PC-3 (cell line): ENCODE measurements at regions not wholly inside any gene's neighbourhood (a gene's known extent, or its start where the extent isn't known, plus 50 kb on each side); places are given as distances from the start of the nearest gene placed in this dataset.

Experiments used
- ATAC-seq: fragments of 200-7000 bp; cut with Tn5 transposase; 2 replicates; pipeline ENCODE4 v1.9.1; 2020; ENCODE audit warnings: mild to moderate bottlenecking, moderate library complexity
- BruUV-seq: library from RNA; stranded (reverse); fragments of 400-500 nt; replicated peaks from 2 replicates; lab custom pipeline; 2021; lab: Mats Ljungman, UMichigan
- CTCF ChIA-PET: fragments of 300-600 bp; sonication (Branson Sonifier 250); formaldehyde crosslinking; loops from one replicate; lab custom pipeline; 2022; ENCODE audit warnings: antibody characterized with exemption; lab: Charles Lee
- POLR2A ChIA-PET: fragments of 300-600 bp; sonication (Branson Sonifier 250); formaldehyde crosslinking; loops from one replicate; lab custom pipeline; 2022; ENCODE audit warnings: antibody characterized with exemption; ENCODE audit not compliant: unreplicated experiment; lab: Charles Lee
- DNase-seq: peaks from one replicate; pipeline ENCODE4 v3.0.0-alpha.2; 2015
- H2AFZ ChIP-seq: fragments of 300-600 bp; sonication (generic); 2 replicates; pipeline ENCODE4 v1.6.0; 2016; ENCODE audit warnings: antibody characterized with exemption, low read length
- H3F3A ChIP-seq: fragments of 300-600 bp; sonication (generic); one replicate; pipeline ENCODE4 v1.6.0; 2017; ENCODE audit warnings: antibody characterized with exemption, low read length, control low read depth, mild to moderate bottlenecking; ENCODE audit not compliant: unreplicated experiment
- H3K27ac ChIP-seq: fragments of 300-600 bp; sonication (generic); 2 replicates; pipeline ENCODE4 v1.5.1; 2016; ENCODE audit warnings: mild to moderate bottlenecking, low read length
- H3K27me3 ChIP-seq: fragments of 300-600 bp; sonication (generic); 2 replicates; pipeline ENCODE4 v1.6.1; 2016; ENCODE audit warnings: low read length, mixed read lengths
- H3K36me3 ChIP-seq: fragments of 300-600 bp; sonication (generic); 2 replicates; pipeline ENCODE4 v1.6.1; 2016; ENCODE audit warnings: low read depth, mixed run types, low read length, mixed read lengths
- H3K4me1 ChIP-seq: fragments of 300-600 bp; sonication (generic); 2 replicates; pipeline ENCODE4 v1.5.1; 2016; ENCODE audit warnings: low read length; ENCODE audit not compliant: insufficient read depth
- H3K4me2 ChIP-seq: fragments of 300-600 bp; sonication (generic); 2 replicates; pipeline ENCODE4 v1.6.0; 2016; ENCODE audit warnings: low read length
- H3K4me3 ChIP-seq: fragments of 300-600 bp; sonication (generic); 2 replicates; pipeline ENCODE4 v1.5.1; 2016; ENCODE audit warnings: mild to moderate bottlenecking, low read length, mixed read lengths
- H3K79me2 ChIP-seq: fragments of 300-600 bp; sonication (generic); 2 replicates; pipeline ENCODE4 v1.6.1; 2017; ENCODE audit warnings: low read length, mixed read lengths
- H3K9ac ChIP-seq: fragments of 300-600 bp; sonication (generic); 2 replicates; pipeline ENCODE4 v1.6.0; 2016; ENCODE audit warnings: mild to moderate bottlenecking, low read length
- H3K9me2 ChIP-seq: fragments of 300-600 bp; sonication (generic); replicated peaks from 2 replicates; pipeline ENCODE4 v1.6.1; 2016; ENCODE audit warnings: mixed run types, low read length, mixed read lengths
- H3K9me3 ChIP-seq: fragments of 300-600 bp; sonication (generic); 2 replicates; pipeline ENCODE4 v1.6.1; 2016; ENCODE audit warnings: low read length, mixed read lengths
- H4K20me1 ChIP-seq: fragments of 300-600 bp; sonication (generic); 2 replicates; pipeline ENCODE4 v1.6.1; 2016; ENCODE audit warnings: low read length, mixed read lengths
- CTCF ChIP-seq: fragments of 300-600 bp; sonication (generic); conservative IDR thresholded peaks from 2 replicates; pipeline ENCODE4 v1.5.1; 2017; ENCODE audit warnings: antibody characterized with exemption, low read depth, mild to moderate bottlenecking, low read length
- EZH2 ChIP-seq: fragments of 300-600 bp; sonication (generic); IDR thresholded peaks from one replicate; pipeline ENCODE4 v1.6.1; 2017; ENCODE audit warnings: antibody characterized with exemption, mild to moderate bottlenecking, low read length; ENCODE audit not compliant: unreplicated experiment
- EZH2phosphoT487 ChIP-seq: fragments of 300-600 bp; sonication (generic); IDR thresholded peaks from 2 replicates; pipeline ENCODE4 v1.6.1; 2018; ENCODE audit warnings: mild to moderate bottlenecking, antibody characterized with exemption, low read length, borderline replicate concordance
- intact Hi-C: fragments of 100-400 bp; cut with micrococcal nuclease; formaldehyde crosslinking; loops from 2 replicates; pipeline ENCODE4 v1.9.0; 2023

- Histone ChIP-seq H3K9ac (no peak overlapping the region), H3K27me3 (peaks cover 10% of the 10 kb centered on the region; the same call in 1 of the 2 replicates), H3K4me1 (no peaks in the 10 kb centered on the region), H2AFZ (no peak overlapping the region), H3K9me2 (no peaks in the 10 kb centered on the region), H4K20me1 (no peaks in the 10 kb centered on the region), H3F3A (no peaks in the 10 kb centered on the region), H3K4me3 (no peak overlapping the region), H3K9me3 (no peaks in the 10 kb centered on the region; the same call in 1 of the 2 replicates), H3K36me3 (no peaks in the 10 kb centered on the region), H3K4me2 (no peak overlapping the region), H3K79me2 (no peaks in the 10 kb centered on the region), H3K27ac (no peak overlapping the region)
- ChIA-PET POLR2A (no interaction called here), CTCF (no interaction called here)
- intact Hi-C loops: no loop called here
- ATAC-seq: no peak
- no peak for DNase-seq
- BruUV-seq: no TSS peak
- TF ChIP-seq CTCF (no peak), EZH2 (no peak)
Observed at GRCh38 chr1:164054331-164054730, 504.7 kb upstream of the PBX1 start.

GRCh38 chr1:164058198-164058597, 500.8 kb upstream of the PBX1 start:
- ATAC-seq (no peak), DNase-seq (no peak)
- POLR2A ChIA-PET: no interaction called here
- H3F3A ChIP-seq: no peaks in the 10 kb centered on the region
- no peak overlapping the region for H3K4me3 ChIP-seq
- H3K4me2 ChIP-seq: no peak overlapping the region
- H3K36me3 ChIP-seq: no peaks in the 10 kb centered on the region
- no peaks in the 10 kb centered on the region for H3K79me2 ChIP-seq
- intact Hi-C loops: no loop called here
- 0 out of 2 replicates have a peak, but pooled peaks cover 5% of the 10 kb centered on the region for H3K9me3 ChIP-seq
- TF ChIP-seq EZH2 (no peak), CTCF (no peak), EZH2phosphoT487 (no peak)
- CTCF ChIA-PET: interaction anchor here (0.6 kb wide), 1 partner anchor 892 kb away, joined by 5 read pairs; no protein-coding TSS in a partner anchor
- no TSS peak for BruUV-seq
- H3K27me3 ChIP-seq: peaks cover 10% of the 10 kb centered on the region; the same call in 1 of the 2 replicates
- no peak overlapping the region for H3K27ac ChIP-seq
- no peak overlapping the region for H2AFZ ChIP-seq
- no peaks in the 10 kb centered on the region for H3K9me2 ChIP-seq
- H4K20me1 ChIP-seq: no peaks in the 10 kb centered on the region
- H3K4me1 ChIP-seq: no peaks in the 10 kb centered on the region
- H3K9ac ChIP-seq: no peak overlapping the region

GRCh38 chr1:164061528-164061927, 497.5 kb upstream of the PBX1 start:
- BruUV-seq: no TSS peak
- CTCF ChIA-PET: no interaction called here
- Histone ChIP-seq H3K36me3 (no peaks in the 10 kb centered on the region), H3K27ac (no peak overlapping the region), H3K79me2 (no peaks in the 10 kb centered on the region), H4K20me1 (no peaks in the 10 kb centered on the region), H3K9me3 (0 out of 2 replicates have a peak, but pooled peaks cover 6% of the 10 kb centered on the region), H3K4me1 (no peaks in the 10 kb centered on the region), H3K4me3 (no peak overlapping the region), H3K27me3 (no peaks in the 10 kb centered on the region; the same call in 1 of the 2 replicates), H3F3A (no peaks in the 10 kb centered on the region), H2AFZ (no peak overlapping the region), H3K9me2 (no peaks in the 10 kb centered on the region), H3K4me2 (no peak overlapping the region), H3K9ac (no peak overlapping the region)
- TF ChIP-seq CTCF (no peak), EZH2phosphoT487 (no peak), EZH2 (no peak)
- intact Hi-C loops: no loop called here
- ATAC-seq (no peak), DNase-seq (no peak)
- POLR2A ChIA-PET: no interaction called here
